ENCODE measurements at regions not wholly inside any gene's neighbourhood (a gene's known extent, or its start where the extent isn't known, plus 50 kb on each side); places are given as distances from the start of the nearest gene placed in this dataset.

GRCh38 chr16:5770118-5770517, 672.5 kb upstream of the EEF2KMT start:
- no peaks in the 10 kb centered on the region for H3K9me2 ChIP-seq (replicated peaks; ENCODE audit: low read length)
- intact Hi-C loops (cut with micrococcal nuclease) = no loop called here
- H3K4me1 ChIP-seq (ENCODE audit: insufficient read depth, low read length) = no peaks in the 10 kb centered on the region
- H3K27me3 ChIP-seq (ENCODE audit: low read length) = no peaks in the 10 kb centered on the region
- H3K79me2 ChIP-seq (ENCODE audit: low read length) = no peaks in the 10 kb centered on the region
- no peak for TF ChIP-seq EZH2 (IDR thresholded peaks at IDR 0.05; ENCODE audit: low read length, unreplicated experiment)
- no peak for TF ChIP-seq CTCF (conservative IDR thresholded peaks at IDR 0.05; ENCODE audit: low read depth, low read length)
- no peak for TF ChIP-seq EZH2phosphoT487 (IDR thresholded peaks at IDR 0.05; ENCODE audit: borderline replicate concordance, low read length)
- no peak for ATAC-seq
- no peaks in the 10 kb centered on the region for H3K36me3 ChIP-seq (ENCODE audit: low read depth, low read length)
- H3K4me2 ChIP-seq (ENCODE audit: low read length) = no peak overlapping the region
- no peak overlapping the region for H3K4me3 ChIP-seq (ENCODE audit: low read length)
- no peak overlapping the region for H2AFZ ChIP-seq (ENCODE audit: low read length)
- no peak for DNase-seq
- no peaks in the 10 kb centered on the region for H3F3A ChIP-seq (ENCODE audit: low read length, unreplicated experiment)
- ChIA-PET POLR2A (ENCODE audit: unreplicated experiment) (no interaction called here), CTCF (no interaction called here)
- no peaks in the 10 kb centered on the region for H3K9me3 ChIP-seq (ENCODE audit: low read length)
- no peak overlapping the region for H3K9ac ChIP-seq (ENCODE audit: low read length)
- H4K20me1 ChIP-seq (ENCODE audit: low read length) = no peaks in the 10 kb centered on the region
- no peak overlapping the region for H3K27ac ChIP-seq (ENCODE audit: low read length)
- BruUV-seq (replicated peaks) = no TSS peak

- no peak for ATAC-seq
- no peak for DNase-seq
- Histone ChIP-seq H3K27ac (ENCODE audit: low read length) (no peak overlapping the region), H2AFZ (ENCODE audit: low read length) (no peak overlapping the region), H3K27me3 (ENCODE audit: low read length) (no peaks in the 10 kb centered on the region), H4K20me1 (ENCODE audit: low read length) (no peaks in the 10 kb centered on the region), H3K9me3 (ENCODE audit: low read length) (no peaks in the 10 kb centered on the region), H3K36me3 (ENCODE audit: low read depth, low read length) (no peaks in the 10 kb centered on the region), H3K4me2 (ENCODE audit: low read length) (no peak overlapping the region), H3K9me2 (replicated peaks; ENCODE audit: low read length) (no peaks in the 10 kb centered on the region), H3F3A (ENCODE audit: low read length, unreplicated experiment) (no peaks in the 10 kb centered on the region), H3K79me2 (ENCODE audit: low read length) (no peaks in the 10 kb centered on the region), H3K4me3 (ENCODE audit: low read length) (no peak overlapping the region), H3K9ac (ENCODE audit: low read length) (no peak overlapping the region), H3K4me1 (ENCODE audit: insufficient read depth, low read length) (no peaks in the 10 kb centered on the region)
- CTCF ChIA-PET = no interaction called here
- TF ChIP-seq CTCF (conservative IDR thresholded peaks at IDR 0.05; ENCODE audit: low read depth, low read length) (no peak), EZH2 (IDR thresholded peaks at IDR 0.05; ENCODE audit: low read length, unreplicated experiment) (no peak), EZH2phosphoT487 (IDR thresholded peaks at IDR 0.05; ENCODE audit: borderline replicate concordance, low read length) (no peak)
- intact Hi-C loops (cut with micrococcal nuclease) = no loop called here
- POLR2A ChIA-PET (ENCODE audit: unreplicated experiment) = no interaction called here
- no TSS peak for BruUV-seq (replicated peaks)
Observed at GRCh38 chr16:5769513-5769912, 671.9 kb upstream of the EEF2KMT start.

GRCh38 chr16:5768445-5768844, 670.9 kb upstream of the EEF2KMT start:
- CTCF ChIA-PET = no interaction called here
- no peaks in the 10 kb centered on the region for H3K79me2 ChIP-seq (ENCODE audit: low read length)
- no peaks in the 10 kb centered on the region for H4K20me1 ChIP-seq (ENCODE audit: low read length)
- no peaks in the 10 kb centered on the region for H3K27me3 ChIP-seq (ENCODE audit: low read length)
- H3K4me2 ChIP-seq (ENCODE audit: low read length) = no peak overlapping the region
- ATAC-seq (no peak), DNase-seq (no peak)
- no peaks in the 10 kb centered on the region for H3K4me1 ChIP-seq (ENCODE audit: insufficient read depth, low read length)
- no peak overlapping the region for H3K9ac ChIP-seq (ENCODE audit: low read length)
- H3K36me3 ChIP-seq (ENCODE audit: low read depth, low read length) = no peaks in the 10 kb centered on the region
- no peaks in the 10 kb centered on the region for H3K9me2 ChIP-seq (replicated peaks; ENCODE audit: low read length)
- TF ChIP-seq EZH2phosphoT487 (IDR thresholded peaks at IDR 0.05; ENCODE audit: borderline replicate concordance, low read length) (no peak), EZH2 (IDR thresholded peaks at IDR 0.05; ENCODE audit: low read length, unreplicated experiment) (no peak), CTCF (conservative IDR thresholded peaks at IDR 0.05; ENCODE audit: low read depth, low read length) (no peak)
- no peak overlapping the region for H2AFZ ChIP-seq (ENCODE audit: low read length)
- H3K9me3 ChIP-seq (ENCODE audit: low read length) = no peaks in the 10 kb centered on the region
- BruUV-seq (replicated peaks) = no TSS peak
- H3K4me3 ChIP-seq (ENCODE audit: low read length) = no peak overlapping the region
- H3K27ac ChIP-seq (ENCODE audit: low read length) = no peak overlapping the region
- H3F3A ChIP-seq (ENCODE audit: low read length, unreplicated experiment) = no peaks in the 10 kb centered on the region
- intact Hi-C loops (cut with micrococcal nuclease) = no loop called here
- POLR2A ChIA-PET (ENCODE audit: unreplicated experiment) = no interaction called here
